ENCODE measurements at regions not wholly inside any gene's neighbourhood (a gene's known extent, or its start where the extent isn't known, plus 50 kb on each side); places are given as distances from the start of the nearest gene placed in this dataset.

DNA sequence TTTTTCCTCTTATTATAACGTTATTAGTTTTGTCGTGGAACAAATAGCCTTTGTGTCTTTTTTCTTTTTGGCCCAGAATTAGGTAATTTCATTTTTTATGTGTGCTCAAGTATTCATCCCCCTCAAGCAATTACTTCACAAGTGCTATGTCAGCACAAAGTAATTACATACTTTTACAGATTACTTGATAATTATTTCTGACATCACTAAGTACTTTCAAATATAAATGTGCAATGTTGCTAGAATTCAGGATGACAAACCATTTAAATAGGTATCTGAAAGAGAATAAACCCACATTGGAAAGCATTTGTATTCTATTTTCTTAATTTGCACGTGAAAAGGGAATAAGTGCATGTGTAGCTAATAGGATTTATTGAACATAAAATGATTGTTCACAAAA, 238.2 kb downstream of the CDH7 start:
- TF ChIP-seq POLR2AphosphoS5 (IDR thresholded peaks at IDR 0.05) (no peak), POLR2A (IDR thresholded peaks at IDR 0.05) (no peak), EP300 (IDR thresholded peaks at IDR 0.05) (no peak)
- TF ChIP-seq, protein P1, sequence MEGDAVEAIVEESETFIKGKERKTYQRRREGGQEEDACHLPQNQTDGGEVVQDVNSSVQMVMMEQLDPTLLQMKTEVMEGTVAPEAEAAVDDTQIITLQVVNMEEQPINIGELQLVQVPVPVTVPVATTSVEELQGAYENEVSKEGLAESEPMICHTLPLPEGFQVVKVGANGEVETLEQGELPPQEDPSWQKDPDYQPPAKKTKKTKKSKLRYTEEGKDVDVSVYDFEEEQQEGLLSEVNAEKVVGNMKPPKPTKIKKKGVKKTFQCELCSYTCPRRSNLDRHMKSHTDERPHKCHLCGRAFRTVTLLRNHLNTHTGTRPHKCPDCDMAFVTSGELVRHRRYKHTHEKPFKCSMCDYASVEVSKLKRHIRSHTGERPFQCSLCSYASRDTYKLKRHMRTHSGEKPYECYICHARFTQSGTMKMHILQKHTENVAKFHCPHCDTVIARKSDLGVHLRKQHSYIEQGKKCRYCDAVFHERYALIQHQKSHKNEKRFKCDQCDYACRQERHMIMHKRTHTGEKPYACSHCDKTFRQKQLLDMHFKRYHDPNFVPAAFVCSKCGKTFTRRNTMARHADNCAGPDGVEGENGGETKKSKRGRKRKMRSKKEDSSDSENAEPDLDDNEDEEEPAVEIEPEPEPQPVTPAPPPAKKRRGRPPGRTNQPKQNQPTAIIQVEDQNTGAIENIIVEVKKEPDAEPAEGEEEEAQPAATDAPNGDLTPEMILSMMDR (IDR thresholded peaks at IDR 0.05), result no peak
